IMR-90 (cell line): ENCODE measurements at regions not wholly inside any gene's neighbourhood (a gene's known extent, or its start where the extent isn't known, plus 50 kb on each side); places are given as distances from the start of the nearest gene placed in this dataset.
"Not testable (repeated sequence)": the region's sequence is repeated elsewhere in the genome, so short reads cannot be mapped to it uniquely, and the experiment has no call there.

ENCODE experiments used
- ATAC-seq: fragments of 200-7000 bp; cut with Tn5 transposase; 2 replicates; pipeline ENCODE4 v1.9.1; 2020; ENCODE audit warnings: low read depth, mild to moderate bottlenecking, moderate library complexity
- BruUV-seq: library from RNA; stranded (reverse); fragments of 400-500 nt; replicated peaks from 2 replicates; lab custom pipeline; 2021; lab: Mats Ljungman, UMichigan
- CTCF ChIA-PET: fragments of 300-600 bp; formaldehyde crosslinking; extraction: SDS; loops from one replicate; lab custom pipeline; 2021; ENCODE audit warnings: antibody characterized with exemption; lab: Yijun Ruan, JAX
- POLR2A ChIA-PET: fragments of 300-600 bp; sonication (Branson Sonifier 250); formaldehyde crosslinking; loops from one replicate; lab custom pipeline; 2022; ENCODE audit warnings: antibody characterized with exemption; ENCODE audit not compliant: unreplicated experiment; lab: Charles Lee
- DNase-seq: peaks from one replicate; pipeline ENCODE4 v3.0.0; 2013
- H2AFZ ChIP-seq: replicated peaks from 2 replicates; pipeline ENCODE3; 2013; ENCODE audit warnings: low read length, mild to moderate bottlenecking; ENCODE audit not compliant: poor library complexity
- H2AK5ac ChIP-seq: 2 replicates; pipeline ENCODE4 v1.6.1; 2013; ENCODE audit warnings: low read depth, low read length, inconsistent platforms
- H2AK9ac ChIP-seq: replicated peaks from 2 replicates; pipeline ENCODE3; 2013; ENCODE audit warnings: mild to moderate bottlenecking, low read depth, low read length, moderate library complexity; ENCODE audit not compliant: poor library complexity
- H2BK120ac ChIP-seq: 2 replicates; pipeline ENCODE4 v1.6.1; 2013; ENCODE audit warnings: low read depth, low read length, inconsistent platforms
- H2BK15ac ChIP-seq: 3 replicates; pipeline ENCODE4 v1.6.1; 2013; ENCODE audit warnings: low read depth, low read length, inconsistent platforms
- H2BK20ac ChIP-seq: 2 replicates; pipeline ENCODE4 v1.6.1; 2013; ENCODE audit warnings: low read depth, mild to moderate bottlenecking, inconsistent platforms, low read length, moderate library complexity
- H2BK5ac ChIP-seq: 2 replicates; pipeline ENCODE4 v1.6.1; 2013; ENCODE audit warnings: mild to moderate bottlenecking, low read depth, low read length, inconsistent platforms; ENCODE audit not compliant: poor library complexity, severe bottlenecking
- H3K14ac ChIP-seq: replicated peaks from 2 replicates; pipeline ENCODE4 v1.6.1; 2013; ENCODE audit warnings: low read depth, low read length, inconsistent platforms
- H3K18ac ChIP-seq: 2 replicates; pipeline ENCODE4 v1.6.1; 2013; ENCODE audit warnings: low read depth, low read length, control low read depth
- H3K23ac ChIP-seq: 2 replicates; pipeline ENCODE4 v1.6.1; 2013; ENCODE audit warnings: low read depth, low read length, inconsistent platforms
- H3K27ac ChIP-seq: 2 replicates; pipeline ENCODE4 v1.5.1; 2013; ENCODE audit warnings: mild to moderate bottlenecking, control low read depth, low read length; ENCODE audit not compliant: insufficient read depth
- H3K27me3 ChIP-seq: 2 replicates; pipeline ENCODE4 v1.6.1; 2013; ENCODE audit warnings: low read length; ENCODE audit not compliant: control insufficient read depth, insufficient read depth
- H3K36me3 ChIP-seq: 2 replicates; pipeline ENCODE4 v1.6.1; 2013; ENCODE audit warnings: low read length, mixed read lengths; ENCODE audit not compliant: control insufficient read depth, insufficient read depth
- H3K4ac ChIP-seq: 2 replicates; pipeline ENCODE4 v1.6.1; 2013; ENCODE audit warnings: low read depth, low read length, inconsistent platforms
- H3K4me1 ChIP-seq: 2 replicates; pipeline ENCODE4 v1.6.1; 2013; ENCODE audit warnings: low read length, mixed read lengths; ENCODE audit not compliant: control insufficient read depth, insufficient read depth
- H3K4me2 ChIP-seq: 2 replicates; pipeline ENCODE4 v1.6.1; 2013; ENCODE audit warnings: low read depth, mild to moderate bottlenecking, control low read depth, low read length, moderate library complexity
- H3K4me3 ChIP-seq: 2 replicates; pipeline ENCODE4 v1.5.1; 2013; ENCODE audit warnings: low read depth, mild to moderate bottlenecking, control low read depth, low read length, moderate library complexity; ENCODE audit not compliant: insufficient read depth
- H3K56ac ChIP-seq: 2 replicates; pipeline ENCODE4 v1.6.1; 2013; ENCODE audit warnings: low read length, inconsistent platforms; ENCODE audit not compliant: insufficient read depth; ENCODE audit errors: extremely low read depth
- H3K79me1 ChIP-seq, 2 experiments: 2 replicates each; pipeline ENCODE4 v1.6.1; 2013; ENCODE audit warnings: low read length in 2 of 2, inconsistent platforms in 1 of 2, low read depth in 1 of 2
- H3K9ac ChIP-seq: 2 replicates; pipeline ENCODE4 v1.6.1; 2013; ENCODE audit warnings: low read depth, low read length, control low read depth
- H3K9me1 ChIP-seq: 2 replicates; pipeline ENCODE4 v1.6.1; 2013; ENCODE audit warnings: low read length, inconsistent platforms; ENCODE audit not compliant: insufficient read depth
- H3K9me3 ChIP-seq: 2 replicates; pipeline ENCODE4 v1.6.1; 2013; ENCODE audit warnings: low read length; ENCODE audit not compliant: control insufficient read depth, insufficient read depth
- H4K20me1 ChIP-seq: 2 replicates; pipeline ENCODE4 v1.6.1; 2013; ENCODE audit warnings: low read length, inconsistent platforms; ENCODE audit not compliant: insufficient read depth
- H4K5ac ChIP-seq: 2 replicates; pipeline ENCODE4 v1.6.1; 2013; ENCODE audit warnings: mild to moderate bottlenecking, low read depth, low read length, control low read depth
- H4K8ac ChIP-seq, 2 experiments: 2 replicates each; pipeline ENCODE4 v1.6.1; 2013; ENCODE audit warnings: low read depth in 2 of 2, low read length in 2 of 2, control low read depth in 1 of 2, inconsistent platforms in 1 of 2
- H4K91ac ChIP-seq: 2 replicates; pipeline ENCODE4 v1.6.1; 2013; ENCODE audit warnings: low read depth, low read length, inconsistent platforms; ENCODE audit not compliant: insufficient read depth
- WGBS, 2 experiments: methylation state at CpG; one replicate each; pipeline versions ENCODE4 v1.1.5 to v1.1.7; 2013; ENCODE audit warnings: missing lambda C conversion rate in 2 of 2; ENCODE audit not compliant: insufficient read length in 1 of 2; ENCODE audit errors: extremely low coverage in 2 of 2; 5-methylcytosine and 5-hydroxymethylcytosine counted together
- dilution Hi-C: fragments of 300-500 bp; cut with HindIII; formaldehyde crosslinking; loops from one replicate; pipeline ENCODE4 v1.14.3; 2018; ENCODE audit warnings: low sequenced_read_pairs; ENCODE audit not compliant: unreplicated experiment
- in situ Hi-C: fragments of 300-500 bp; cut with MboI; formaldehyde crosslinking; loops from 3 replicates; pipeline ENCODE4 v1.14.3; 2019; ENCODE audit warnings: low sequenced_read_pairs, inconsistent platforms, mixed read lengths
- intact Hi-C: fragments of 100-400 bp; cut with micrococcal nuclease; formaldehyde crosslinking; loops from 2 replicates; pipeline ENCODE4 v1.10.0; 2022

DNA sequence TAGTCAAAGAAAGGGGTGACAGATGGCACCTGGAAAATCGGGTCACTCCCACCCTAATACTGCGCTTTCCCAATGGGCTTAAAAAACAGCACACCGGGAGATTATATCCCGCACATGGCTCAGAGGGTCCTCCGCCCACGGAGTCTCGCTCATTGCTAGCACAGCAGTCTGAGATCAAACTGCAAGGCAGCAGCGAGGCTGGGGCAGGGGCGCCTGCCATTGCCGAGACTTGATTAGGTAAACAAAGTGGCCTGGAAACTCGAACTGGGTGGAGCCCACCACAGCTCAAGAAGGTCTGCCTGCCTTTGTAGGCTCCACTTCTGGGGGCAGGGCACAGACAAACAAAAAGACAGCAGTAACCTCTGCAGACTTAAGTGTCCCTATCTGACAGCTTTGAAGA is 159.1 kb downstream of the NFKBIZ start:
- H4K8ac ChIP-seq, H3K4ac ChIP-seq, H4K20me1 ChIP-seq, in situ Hi-C loops, H3K18ac ChIP-seq, H2BK5ac ChIP-seq, H3K36me3 ChIP-seq, H4K91ac ChIP-seq, dilution Hi-C loops, H3K27ac ChIP-seq, ATAC-seq, BruUV-seq, H3K9me3 ChIP-seq, H3K27me3 ChIP-seq, H3K9me1 ChIP-seq, intact Hi-C loops, H3K23ac ChIP-seq, H3K56ac ChIP-seq, H4K5ac ChIP-seq, H3K4me1 ChIP-seq, H2BK20ac ChIP-seq, H2BK15ac ChIP-seq, H2AK9ac ChIP-seq, H2AK5ac ChIP-seq, H3K9ac ChIP-seq, POLR2A ChIA-PET, DNase-seq, CTCF ChIA-PET, H3K4me3 ChIP-seq, H3K14ac ChIP-seq, H3K4me2 ChIP-seq, H2BK120ac ChIP-seq, H3K79me1 ChIP-seq, H2AFZ ChIP-seq: not testable (repeated sequence)
- 97% methylated on average over 7 of the region's 11 CpGs; no CpG with 5 or more reads in 1 of the 2 experiments for WGBS, 2 experiments
